C4-2B (cell line): ENCODE measurements at regions not wholly inside any gene's neighbourhood (a gene's known extent, or its start where the extent isn't known, plus 50 kb on each side); places are given as distances from the start of the nearest gene placed in this dataset.
"Not testable (repeated sequence)": the region's sequence is repeated elsewhere in the genome, so short reads cannot be mapped to it uniquely, and the experiment has no call there.

Experiments
- H3K27ac ChIP-seq: fragments of 450-650 bp; 2 replicates; pipeline ENCODE4 v1.5.1; 2017
- CTCF ChIP-seq: fragments of 450-650 bp; conservative IDR thresholded peaks from 2 replicates; pipeline ENCODE4 v1.5.1; 2017; ENCODE audit warnings: mild to moderate bottlenecking
- ZFX ChIP-seq: fragments of 450-650 bp; IDR thresholded peaks from 2 replicates; pipeline ENCODE4 v1.6.1; 2017

GRCh38 chr12:42733911-42734310 lies 144.4 kb upstream of the PRICKLE1 start:
- TF ChIP-seq CTCF, result no peak
- no peak for TF ChIP-seq ZFX
- H3K27ac ChIP-seq, result no peak overlapping the region

- H3K27ac ChIP-seq, result no peak overlapping the region
- TF ChIP-seq CTCF, result no peak
- TF ChIP-seq ZFX, result no peak
These were observed 143.4 kb upstream of the PRICKLE1 start for GRCh38 chr12:42732908-42733411.

- TF ChIP-seq ZFX (no peak), CTCF (no peak)
These were observed 140.7 kb upstream of the PRICKLE1 start for GRCh38 chr12:42730291-42730690.

GRCh38 chr12:42729535-42729900 lies 140.0 kb upstream of the PRICKLE1 start:
- H3K27ac ChIP-seq, result no peak overlapping the region
- no peak for TF ChIP-seq ZFX

More at GRCh38 chr12:42730291-42730690, 140.7 kb upstream of the PRICKLE1 start:
- H3K27ac ChIP-seq, result no peak overlapping the region

GRCh38 chr12:42728770-42729534 lies 139.4 kb upstream of the PRICKLE1 start:
- no peak overlapping the region for H3K27ac ChIP-seq
- TF ChIP-seq ZFX, result no peak
- no peak for TF ChIP-seq CTCF

- no peak overlapping the region for H3K27ac ChIP-seq
- TF ChIP-seq CTCF (no peak), ZFX (no peak)
These were observed 138.7 kb upstream of the PRICKLE1 start for GRCh38 chr12:42728287-42728686.

- TF ChIP-seq CTCF (no peak), ZFX (no peak)
- no peak overlapping the region for H3K27ac ChIP-seq
These were observed 136.3 kb upstream of the PRICKLE1 start for GRCh38 chr12:42725809-42726208.

- no peak for TF ChIP-seq ZFX
- no peak for TF ChIP-seq CTCF
- no peak overlapping the region for H3K27ac ChIP-seq
These were observed 126.9 kb upstream of the PRICKLE1 start for GRCh38 chr12:42716491-42716891.

- not testable (repeated sequence) for H3K27ac ChIP-seq
These were observed 124.0 kb upstream of the PRICKLE1 start for GRCh38 chr12:42713566-42713965.

GRCh38 chr12:42708374-42708773 lies 118.8 kb upstream of the PRICKLE1 start:
- H3K27ac ChIP-seq, result not testable (repeated sequence)
